MM.1S (cell line): ENCODE measurements at regions not wholly inside any gene's neighbourhood (a gene's known extent, or its start where the extent isn't known, plus 50 kb on each side); places are given as distances from the start of the nearest gene placed in this dataset.
"Not testable (repeated sequence)": the region's sequence is repeated elsewhere in the genome, so short reads cannot be mapped to it uniquely, and the experiment has no call there.

Source experiments
- DNase-seq: peaks from one replicate; pipeline ENCODE4 v3.0.0-alpha.2; 2015
- H2AFZ ChIP-seq: fragments of 300-600 bp; sonication (generic); 2 replicates; pipeline ENCODE4 v1.6.0; 2016; ENCODE audit warnings: antibody characterized with exemption, low read length
- H3F3A ChIP-seq: fragments of 300-600 bp; sonication (generic); 2 replicates; pipeline ENCODE4 v1.6.1; 2016; ENCODE audit warnings: mild to moderate bottlenecking, antibody characterized with exemption, low read length, moderate library complexity, mixed read lengths; ENCODE audit not compliant: insufficient read depth
- H3K27ac ChIP-seq: fragments of 300-600 bp; sonication (generic); 2 replicates; pipeline ENCODE4 v1.5.1; 2016; ENCODE audit warnings: mild to moderate bottlenecking, low read length
- H3K27me3 ChIP-seq: fragments of 300-600 bp; sonication (generic); replicated peaks from 2 replicates; pipeline ENCODE4 v1.6.0; 2016; ENCODE audit warnings: low read length; ENCODE audit not compliant: insufficient read depth
- H3K36me3 ChIP-seq: fragments of 300-600 bp; sonication (generic); replicated peaks from 2 replicates; pipeline ENCODE4 v1.6.1; 2016; ENCODE audit warnings: mild to moderate bottlenecking, low read length, mixed read lengths; ENCODE audit not compliant: insufficient read depth
- H3K4me1 ChIP-seq: fragments of 300-600 bp; sonication (generic); 2 replicates; pipeline ENCODE4 v1.6.1; 2016; ENCODE audit warnings: low read length, mixed read lengths
- H3K4me2 ChIP-seq: fragments of 300-600 bp; sonication (generic); 2 replicates; pipeline ENCODE4 v1.6.0; 2016; ENCODE audit warnings: low read depth, low read length
- H3K4me3 ChIP-seq: fragments of 300-600 bp; sonication (generic); 2 replicates; pipeline ENCODE4 v1.5.1; 2016; ENCODE audit warnings: low read length, mixed read lengths
- H3K79me2 ChIP-seq: fragments of 300-600 bp; sonication (generic); 2 replicates; pipeline ENCODE4 v1.6.1; 2016; ENCODE audit warnings: mixed run types, low read length, mixed read lengths
- H3K9ac ChIP-seq: fragments of 300-600 bp; sonication (generic); 2 replicates; pipeline ENCODE4 v1.6.1; 2016; ENCODE audit warnings: low read length, mixed read lengths
- H3K9me2 ChIP-seq: fragments of 300-600 bp; sonication (generic); replicated peaks from 2 replicates; pipeline ENCODE4 v1.6.1; 2016; ENCODE audit warnings: mild to moderate bottlenecking, low read length, mixed read lengths; ENCODE audit not compliant: insufficient read depth
- H3K9me3 ChIP-seq: fragments of 300-600 bp; sonication (generic); replicated peaks from 2 replicates; pipeline ENCODE4 v1.6.1; 2016; ENCODE audit warnings: mild to moderate bottlenecking, low read length, mixed read lengths; ENCODE audit not compliant: insufficient read depth
- H4K20me1 ChIP-seq: fragments of 300-600 bp; sonication (generic); 2 replicates; pipeline ENCODE4 v1.6.1; 2016; ENCODE audit warnings: mild to moderate bottlenecking, low read length, moderate library complexity, mixed read lengths; ENCODE audit not compliant: insufficient read depth

- H3K9ac ChIP-seq, H3K9me3 ChIP-seq, H3K36me3 ChIP-seq, H3K4me1 ChIP-seq, H3K79me2 ChIP-seq, H3F3A ChIP-seq, H3K27me3 ChIP-seq, H3K4me2 ChIP-seq, H2AFZ ChIP-seq, H3K27ac ChIP-seq, H4K20me1 ChIP-seq, H3K9me2 ChIP-seq: not testable (repeated sequence)
- H3K4me3 ChIP-seq, result 0 out of 2 replicates have a peak overlapping the region, but pooled peaks have one; percentile 33
- peak; percentile 82 for DNase-seq
Measured at GRCh38 chr1:146376309-146376707, 147.5 kb upstream of the NOTCH2NLA start.

GRCh38 chr1:146375108-146375507 is 146.3 kb upstream of the NOTCH2NLA start:
- H3K4me3 ChIP-seq, H2AFZ ChIP-seq, H3K9me3 ChIP-seq, H3K27me3 ChIP-seq, H3K79me2 ChIP-seq, H3K36me3 ChIP-seq, H3K27ac ChIP-seq, H3K9me2 ChIP-seq, H3K4me1 ChIP-seq, DNase-seq, H3K4me2 ChIP-seq, H4K20me1 ChIP-seq, H3F3A ChIP-seq, H3K9ac ChIP-seq: not testable (repeated sequence)

- not testable (repeated sequence) for DNase-seq, H3K27ac ChIP-seq, H3K4me2 ChIP-seq, H3F3A ChIP-seq, H3K9ac ChIP-seq, H3K27me3 ChIP-seq, H4K20me1 ChIP-seq, H3K4me1 ChIP-seq, H3K9me3 ChIP-seq, H2AFZ ChIP-seq, H3K79me2 ChIP-seq, H3K9me2 ChIP-seq, H3K36me3 ChIP-seq
- H3K4me3 ChIP-seq, result peak overlapping the region; percentile 42; the same call in 1 of the 2 replicates
Measured at GRCh38 chr1:146369940-146370339, 141.1 kb upstream of the NOTCH2NLA start.

GRCh38 chr1:146355373-146355772 is 126.6 kb upstream of the NOTCH2NLA start:
- H3K27me3 ChIP-seq, H3K36me3 ChIP-seq, DNase-seq, H3F3A ChIP-seq, H3K27ac ChIP-seq, H3K4me2 ChIP-seq, H3K9me2 ChIP-seq, H3K79me2 ChIP-seq, H3K4me3 ChIP-seq, H3K4me1 ChIP-seq, H2AFZ ChIP-seq, H4K20me1 ChIP-seq, H3K9me3 ChIP-seq, H3K9ac ChIP-seq: not testable (repeated sequence)

GRCh38 chr1:146326863-146327262 is 98.0 kb upstream of the NOTCH2NLA start:
- not testable (repeated sequence) for H3K4me3 ChIP-seq, H4K20me1 ChIP-seq, H3K36me3 ChIP-seq, H3K9me2 ChIP-seq, H3K9ac ChIP-seq, H3K27ac ChIP-seq, DNase-seq, H3K4me1 ChIP-seq, H2AFZ ChIP-seq, H3K27me3 ChIP-seq, H3K9me3 ChIP-seq, H3K79me2 ChIP-seq, H3F3A ChIP-seq, H3K4me2 ChIP-seq

GRCh38 chr1:146324463-146324862 is 95.6 kb upstream of the NOTCH2NLA start:
- H3K9ac ChIP-seq, H2AFZ ChIP-seq, H3K9me3 ChIP-seq, DNase-seq, H4K20me1 ChIP-seq, H3K4me1 ChIP-seq, H3F3A ChIP-seq, H3K79me2 ChIP-seq, H3K9me2 ChIP-seq, H3K36me3 ChIP-seq, H3K27me3 ChIP-seq, H3K4me3 ChIP-seq, H3K27ac ChIP-seq, H3K4me2 ChIP-seq: not testable (repeated sequence)

GRCh38 chr1:146323302-146323701 is 94.5 kb upstream of the NOTCH2NLA start:
- not testable (repeated sequence) for DNase-seq, H3K4me2 ChIP-seq, H3K27me3 ChIP-seq, H4K20me1 ChIP-seq, H3K9ac ChIP-seq, H3K36me3 ChIP-seq, H3K9me2 ChIP-seq, H3K9me3 ChIP-seq, H3F3A ChIP-seq, H3K4me3 ChIP-seq, H3K79me2 ChIP-seq, H3K27ac ChIP-seq, H2AFZ ChIP-seq, H3K4me1 ChIP-seq

GRCh38 chr1:146322893-146323292 is 94.1 kb upstream of the NOTCH2NLA start:
- H3K9me3 ChIP-seq, H3K4me2 ChIP-seq, H4K20me1 ChIP-seq, H3K79me2 ChIP-seq, H3K9me2 ChIP-seq, H3F3A ChIP-seq, H3K27ac ChIP-seq, H3K36me3 ChIP-seq, H3K4me1 ChIP-seq, H2AFZ ChIP-seq, H3K4me3 ChIP-seq, H3K9ac ChIP-seq, DNase-seq, H3K27me3 ChIP-seq: not testable (repeated sequence)
